GM04503 (cell line): ENCODE measurements at regions not wholly inside any gene's neighbourhood (a gene's known extent, or its start where the extent isn't known, plus 50 kb on each side); places are given as distances from the start of the nearest gene placed in this dataset.
"Not testable (repeated sequence)": the region's sequence is repeated elsewhere in the genome, so short reads cannot be mapped to it uniquely, and the experiment has no call there.

Source experiments
- DNase-seq: peaks from one replicate; pipeline ENCODE4 v3.0.0-alpha.2; 2012; ENCODE audit warnings: low read depth

GRCh38 chr11:87639753-87640364 is 535.4 kb downstream of the RAB38 start:
- DNase-seq, result no peak

DNA sequence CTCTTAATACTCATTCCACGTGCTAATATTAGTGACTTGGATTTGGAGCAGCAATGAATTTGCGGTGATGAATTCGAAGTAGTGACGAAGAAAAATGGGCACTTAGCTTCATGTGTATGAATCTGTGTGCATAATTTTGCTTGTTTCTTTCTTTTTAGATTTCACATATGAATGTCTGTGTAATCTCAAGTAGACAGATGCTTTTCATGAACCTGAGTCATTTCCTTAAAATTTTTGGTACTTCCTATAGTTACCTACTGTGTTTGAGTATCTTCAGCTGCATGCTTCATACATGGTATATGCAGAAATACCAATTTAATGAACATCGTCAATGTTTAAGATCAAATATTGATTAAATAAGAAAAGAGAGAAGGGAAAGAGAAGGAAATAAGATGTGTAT is 540.2 kb downstream of the RAB38 start:
- no peak for DNase-seq

DNA sequence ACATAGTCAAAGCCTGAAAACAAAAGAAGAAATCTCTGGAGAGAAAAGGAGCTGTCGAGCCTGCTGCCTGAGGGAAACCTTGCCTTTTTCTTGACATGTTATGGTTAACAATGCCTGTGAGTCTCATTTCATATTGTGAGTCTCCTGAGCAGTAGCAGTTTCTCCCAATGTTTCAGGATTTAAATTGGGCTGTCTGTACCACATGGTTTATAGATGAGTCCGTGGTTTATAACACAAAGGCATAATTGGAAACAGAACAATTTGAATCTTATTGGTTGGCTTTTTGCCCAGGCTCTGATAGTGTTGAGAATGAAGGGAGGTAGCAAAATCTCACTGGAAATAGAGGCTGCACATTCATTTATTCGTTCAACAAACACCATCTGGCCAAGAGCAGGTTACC is 540.9 kb downstream of the RAB38 start:
- no peak for DNase-seq

- no peak for DNase-seq
These were observed 546.3 kb downstream of the RAB38 start for GRCh38 chr11:87628957-87629356.

- no peak for DNase-seq
These were observed 547.1 kb downstream of the RAB38 start for GRCh38 chr11:87628026-87628580.

DNA sequence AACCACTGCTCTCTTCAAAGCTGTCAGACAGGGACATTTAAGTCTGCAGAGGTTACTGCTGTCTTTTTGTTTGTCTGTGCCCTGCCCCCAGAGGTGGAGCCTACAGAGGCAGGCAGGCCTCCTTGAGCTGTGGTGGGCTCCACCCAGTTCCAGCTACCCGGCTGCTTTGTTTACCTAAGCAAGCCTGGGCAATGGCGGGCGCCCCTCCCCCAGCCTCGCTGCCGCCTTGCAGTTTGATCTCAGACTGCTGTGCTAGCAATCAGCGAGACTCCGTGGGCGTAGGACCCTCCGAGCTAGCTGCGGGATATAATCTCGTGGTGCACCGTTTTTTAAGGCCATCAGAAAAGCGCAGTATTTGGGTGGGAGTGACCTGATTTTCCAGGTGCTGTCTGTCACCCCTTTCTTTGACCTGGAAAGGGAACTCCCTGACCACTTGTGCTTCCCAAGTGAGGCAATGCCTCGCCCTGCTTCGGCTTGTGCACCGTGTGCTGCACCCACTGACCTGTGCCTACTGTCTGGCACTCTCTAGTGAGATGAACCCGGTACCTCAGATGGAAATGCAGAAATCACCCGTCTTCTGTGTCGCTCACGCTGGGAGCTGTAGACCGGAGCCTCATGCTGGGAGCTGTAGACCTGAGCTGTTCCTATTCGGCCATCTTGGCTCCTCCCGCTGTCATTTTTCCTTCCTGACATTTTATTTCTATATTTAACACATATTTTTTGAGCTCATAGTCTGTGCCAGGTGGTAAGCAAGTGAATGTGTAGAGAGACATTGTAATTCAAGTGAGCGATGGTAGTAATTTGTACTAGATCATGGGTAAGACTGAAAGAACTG is 551.5 kb downstream of the RAB38 start:
- not testable (repeated sequence) for DNase-seq

DNA sequence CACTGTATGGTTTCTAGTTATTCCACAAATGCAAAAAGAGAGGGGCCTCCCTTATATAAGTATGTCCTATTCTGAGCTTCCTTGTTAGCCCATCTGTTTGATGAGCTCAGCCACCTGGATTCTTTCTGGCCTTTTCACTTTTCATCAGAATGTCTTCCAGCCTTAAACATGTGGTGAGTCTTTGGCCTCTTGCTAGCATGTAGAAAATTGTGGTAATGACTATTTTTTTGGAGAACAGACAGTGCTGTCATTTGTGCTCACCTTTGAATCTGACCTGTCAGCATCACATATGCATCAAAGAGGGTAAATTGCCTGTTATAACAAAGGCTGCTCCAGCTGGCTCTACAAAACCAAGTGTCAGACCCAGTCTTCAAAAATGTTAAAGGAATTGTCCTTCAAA is 558.7 kb downstream of the RAB38 start:
- no peak for DNase-seq

- no peak for DNase-seq
These were observed 566.6 kb downstream of the TMEM135 start for GRCh38 chr11:87604350-87604749.

- no peak for DNase-seq
These were observed 566.2 kb downstream of the TMEM135 start for GRCh38 chr11:87603887-87604286.

- DNase-seq, result no peak
These were observed 565.0 kb downstream of the TMEM135 start for GRCh38 chr11:87602776-87603175.

DNA sequence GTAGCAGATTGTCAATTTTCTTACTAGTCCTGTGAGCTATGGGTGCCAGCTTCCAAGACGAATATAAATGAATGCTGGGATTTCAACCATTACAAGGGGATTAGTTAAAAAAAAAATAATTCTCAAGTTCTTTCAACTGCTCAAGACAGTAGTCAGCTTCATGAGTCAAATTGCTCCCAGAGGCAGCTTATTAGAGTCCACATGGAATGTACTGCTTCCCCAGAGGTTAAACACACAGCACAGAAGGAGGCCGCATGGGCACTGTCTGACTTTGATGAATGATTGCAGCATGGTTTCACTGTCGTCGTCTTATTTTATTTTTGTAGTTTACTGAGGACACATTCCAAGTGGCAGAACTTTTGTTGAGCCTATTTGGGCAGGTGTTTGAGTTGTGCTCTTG is 563.2 kb downstream of the TMEM135 start:
- no peak for DNase-seq

GRCh38 chr11:87597725-87598124 is 560.0 kb downstream of the TMEM135 start:
- no peak for DNase-seq

GRCh38 chr11:87596176-87596575 is 558.4 kb downstream of the TMEM135 start:
- no peak for DNase-seq

DNA sequence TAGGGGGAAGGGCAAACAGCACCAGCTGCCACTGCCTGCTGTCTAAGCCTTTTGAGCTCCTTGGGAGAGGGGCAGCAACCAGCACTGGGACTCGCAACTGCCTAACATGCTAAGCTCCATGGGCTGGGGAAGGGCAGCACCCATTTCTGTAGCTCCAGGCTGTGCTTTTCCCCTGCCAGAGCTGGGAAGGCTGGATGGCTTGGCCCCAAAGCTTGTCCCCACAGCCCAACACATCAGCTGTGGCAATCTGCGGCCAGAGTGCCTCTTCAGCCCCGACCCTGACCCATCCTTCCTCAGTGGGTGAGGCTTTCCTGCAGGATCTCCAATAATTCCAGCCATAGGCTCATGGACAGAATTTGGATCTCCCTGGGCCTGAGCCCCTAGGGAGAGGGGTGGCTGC is 551.3 kb downstream of the TMEM135 start:
- no peak for DNase-seq

- not testable (repeated sequence) for DNase-seq
These were observed 547.9 kb downstream of the TMEM135 start for GRCh38 chr11:87585613-87586012.

DNA sequence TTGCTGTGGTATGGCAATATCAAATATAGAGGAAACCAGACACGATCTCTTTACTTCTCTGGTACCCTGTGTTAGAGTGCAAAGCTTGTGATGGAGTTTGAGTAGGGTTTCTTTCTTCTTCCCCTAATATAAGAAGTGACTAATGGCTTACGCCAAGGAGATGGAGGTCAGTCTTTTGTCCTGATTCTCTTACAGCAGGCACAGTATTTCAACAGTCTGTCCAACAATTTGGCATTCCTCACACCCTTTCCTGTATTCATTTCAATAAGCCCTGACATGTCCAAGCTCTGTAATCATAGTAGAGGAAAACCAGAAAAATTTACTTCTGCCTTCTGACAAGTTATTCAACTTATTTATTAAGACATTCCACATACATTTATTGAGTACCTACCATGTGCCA is 546.2 kb downstream of the TMEM135 start:
- no peak for DNase-seq

- no peak for DNase-seq
These were observed 537.4 kb downstream of the TMEM135 start for GRCh38 chr11:87575088-87575487.

GRCh38 chr11:87574193-87574592 is 536.5 kb downstream of the TMEM135 start:
- DNase-seq, result no peak

DNA sequence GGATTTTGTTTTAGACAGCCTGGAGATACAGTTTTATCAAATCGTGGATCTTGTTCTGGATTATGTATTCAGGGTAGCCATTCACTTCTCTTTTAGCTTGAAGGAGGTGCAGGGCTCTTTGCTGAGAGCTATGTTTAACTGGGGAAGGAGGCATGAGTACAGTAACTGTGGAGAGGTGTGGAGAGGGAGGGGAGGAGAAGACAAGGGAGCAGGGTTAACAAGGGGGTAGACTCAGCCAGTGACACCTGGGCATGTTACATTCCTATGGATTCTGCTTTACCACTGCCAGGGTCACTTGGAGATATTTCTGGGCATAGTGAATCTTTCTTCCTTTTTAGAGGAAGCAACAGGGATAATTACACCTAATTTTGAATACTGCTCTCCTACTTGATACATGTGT is 536.0 kb downstream of the TMEM135 start:
- DNase-seq, result no peak

GRCh38 chr11:87572881-87573280 is 535.1 kb downstream of the TMEM135 start:
- no peak for DNase-seq

DNA sequence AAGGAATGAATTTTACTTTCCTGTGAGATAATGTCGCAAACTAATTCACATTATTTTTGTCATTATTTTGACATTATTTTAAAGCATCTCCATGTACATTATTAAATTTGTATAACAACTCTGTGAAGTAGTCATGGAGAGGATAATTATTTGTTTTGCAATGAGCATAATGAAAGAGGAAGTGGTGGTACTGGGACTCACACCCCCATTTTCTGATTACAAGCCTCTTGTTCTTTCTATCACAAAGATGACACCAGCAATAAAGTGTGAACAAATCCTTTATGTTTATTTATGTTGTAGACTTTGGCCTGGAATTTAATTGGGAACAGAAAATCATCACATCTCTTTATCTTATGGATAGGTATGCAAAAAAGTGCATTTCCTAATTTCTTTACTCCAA is 522.6 kb downstream of the TMEM135 start:
- no peak for DNase-seq

GRCh38 chr11:87559852-87560251 is 522.1 kb downstream of the TMEM135 start:
- not testable (repeated sequence) for DNase-seq

- no peak for DNase-seq
These were observed 517.4 kb downstream of the TMEM135 start for GRCh38 chr11:87555101-87555500.
